ENCODE measurements at regions not wholly inside any gene's neighbourhood (a gene's known extent, or its start where the extent isn't known, plus 50 kb on each side); places are given as distances from the start of the nearest gene placed in this dataset.

DNA sequence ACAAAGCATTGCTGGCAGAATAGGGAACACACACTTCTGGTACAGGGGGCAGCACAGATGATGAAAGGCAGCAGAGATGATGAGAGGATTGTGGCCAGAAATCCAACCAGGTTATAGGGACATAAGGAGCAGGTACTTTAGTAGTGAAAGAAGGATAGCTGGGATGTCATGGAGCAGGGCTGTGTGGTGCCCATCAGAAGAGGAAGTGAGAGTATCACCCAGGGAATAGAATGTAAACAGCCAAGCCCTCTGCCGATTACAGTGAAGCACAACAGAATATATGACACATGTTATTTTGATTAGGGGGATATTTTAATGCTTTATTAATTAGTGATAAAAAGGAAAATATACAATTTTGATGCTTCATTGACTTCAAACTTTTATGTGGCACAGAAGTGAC lies 883.4 kb upstream of the CDH2 start:
- no peak overlapping the region for H3K4me3 ChIP-seq (ENCODE audit: insufficient read depth, low read depth, low read length)
- DNase-seq, result no peak
- H3K36me3 ChIP-seq (replicated peaks; ENCODE audit: control insufficient read depth, insufficient read depth, low read length), result no peaks in the 10 kb centered on the region
- H3K27me3 ChIP-seq (ENCODE audit: control insufficient read depth, insufficient read depth, low read length), result no peaks in the 10 kb centered on the region

- no peaks in the 10 kb centered on the region for H3K36me3 ChIP-seq (replicated peaks; ENCODE audit: control insufficient read depth, insufficient read depth, low read length)
- H3K4me3 ChIP-seq (ENCODE audit: insufficient read depth, low read depth, low read length), result no peak overlapping the region
- H3K27me3 ChIP-seq (ENCODE audit: control insufficient read depth, insufficient read depth, low read length), result no peaks in the 10 kb centered on the region
- no peak for DNase-seq
Observed at GRCh38 chr18:29057703-29058102, 880.8 kb upstream of the CDH2 start.

- no peak for DNase-seq
- H3K4me3 ChIP-seq (ENCODE audit: insufficient read depth, low read depth, low read length), result no peak overlapping the region
- H3K36me3 ChIP-seq (replicated peaks; ENCODE audit: control insufficient read depth, insufficient read depth, low read length), result no peaks in the 10 kb centered on the region
- H3K27me3 ChIP-seq (ENCODE audit: control insufficient read depth, insufficient read depth, low read length), result no peaks in the 10 kb centered on the region
Observed at GRCh38 chr18:29056800-29057199, 879.9 kb upstream of the CDH2 start.

GRCh38 chr18:29041976-29042375 lies 865.0 kb upstream of the CDH2 start:
- DNase-seq, result no peak
- no peaks in the 10 kb centered on the region for H3K36me3 ChIP-seq (replicated peaks; ENCODE audit: control insufficient read depth, insufficient read depth, low read length)
- H3K27me3 ChIP-seq (ENCODE audit: control insufficient read depth, insufficient read depth, low read length), result no peaks in the 10 kb centered on the region
- no peak overlapping the region for H3K4me3 ChIP-seq (ENCODE audit: insufficient read depth, low read depth, low read length)

- Histone ChIP-seq H3K36me3 (replicated peaks; ENCODE audit: control insufficient read depth, insufficient read depth, low read length) (no peaks in the 10 kb centered on the region), H3K4me3 (ENCODE audit: insufficient read depth, low read depth, low read length) (no peak overlapping the region), H3K27me3 (ENCODE audit: control insufficient read depth, insufficient read depth, low read length) (no peaks in the 10 kb centered on the region)
- no peak for DNase-seq
Observed at GRCh38 chr18:29034113-29034856, 857.4 kb upstream of the CDH2 start.

- Histone ChIP-seq H3K36me3 (replicated peaks; ENCODE audit: control insufficient read depth, insufficient read depth, low read length) (no peaks in the 10 kb centered on the region), H3K4me3 (ENCODE audit: insufficient read depth, low read depth, low read length) (no peak overlapping the region), H3K27me3 (ENCODE audit: control insufficient read depth, insufficient read depth, low read length) (no peaks in the 10 kb centered on the region)
- no peak for DNase-seq
Observed at GRCh38 chr18:29028560-29028959, 851.6 kb upstream of the CDH2 start.

DNA sequence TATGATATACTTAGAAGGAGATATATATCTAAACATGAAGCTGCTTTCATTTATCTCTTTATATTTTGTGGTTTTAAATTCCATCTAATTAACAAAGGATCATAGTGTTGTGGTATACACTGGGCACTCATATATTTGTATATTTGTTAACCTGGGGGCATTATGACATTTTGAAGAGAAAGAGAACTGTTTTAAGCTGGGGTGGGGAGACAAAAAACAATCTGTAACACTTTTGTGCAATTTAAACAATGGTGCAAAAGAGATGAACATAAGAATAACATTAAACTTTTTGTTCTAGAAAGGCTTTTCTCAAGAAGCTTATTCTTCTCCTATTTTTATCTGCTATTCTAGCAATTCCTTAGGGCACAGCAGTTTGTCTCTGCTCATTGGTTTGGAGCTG lies 842.0 kb upstream of the CDH2 start:
- no peak overlapping the region for H3K4me3 ChIP-seq (ENCODE audit: insufficient read depth, low read depth, low read length)
- no peaks in the 10 kb centered on the region for H3K27me3 ChIP-seq (ENCODE audit: control insufficient read depth, insufficient read depth, low read length)
- no peaks in the 10 kb centered on the region for H3K36me3 ChIP-seq (replicated peaks; ENCODE audit: control insufficient read depth, insufficient read depth, low read length)
- DNase-seq, result no peak

GRCh38 chr18:29012883-29013465 lies 836.0 kb upstream of the CDH2 start:
- H3K4me3 ChIP-seq (ENCODE audit: insufficient read depth, low read depth, low read length), result no peak overlapping the region
- H3K36me3 ChIP-seq (replicated peaks; ENCODE audit: control insufficient read depth, insufficient read depth, low read length), result no peaks in the 10 kb centered on the region
- no peaks in the 10 kb centered on the region for H3K27me3 ChIP-seq (ENCODE audit: control insufficient read depth, insufficient read depth, low read length)
- no peak for DNase-seq

GRCh38 chr18:29012364-29012763 lies 835.4 kb upstream of the CDH2 start:
- no peak overlapping the region for H3K4me3 ChIP-seq (ENCODE audit: insufficient read depth, low read depth, low read length)
- H3K27me3 ChIP-seq (ENCODE audit: control insufficient read depth, insufficient read depth, low read length), result no peaks in the 10 kb centered on the region
- no peak for DNase-seq
- H3K36me3 ChIP-seq (replicated peaks; ENCODE audit: control insufficient read depth, insufficient read depth, low read length), result no peaks in the 10 kb centered on the region

- DNase-seq, result no peak
- H3K27me3 ChIP-seq (ENCODE audit: control insufficient read depth, insufficient read depth, low read length), result no peaks in the 10 kb centered on the region
- H3K4me3 ChIP-seq (ENCODE audit: insufficient read depth, low read depth, low read length), result no peak overlapping the region
- H3K36me3 ChIP-seq (replicated peaks; ENCODE audit: control insufficient read depth, insufficient read depth, low read length), result no peaks in the 10 kb centered on the region
Observed at GRCh38 chr18:29009250-29009803, 832.4 kb upstream of the CDH2 start.

GRCh38 chr18:29008809-29009208 lies 831.9 kb upstream of the CDH2 start:
- H3K36me3 ChIP-seq (replicated peaks; ENCODE audit: control insufficient read depth, insufficient read depth, low read length), result no peaks in the 10 kb centered on the region
- DNase-seq, result no peak
- H3K27me3 ChIP-seq (ENCODE audit: control insufficient read depth, insufficient read depth, low read length), result no peaks in the 10 kb centered on the region
- H3K4me3 ChIP-seq (ENCODE audit: insufficient read depth, low read depth, low read length), result no peak overlapping the region

- Histone ChIP-seq H3K4me3 (ENCODE audit: insufficient read depth, low read depth, low read length) (no peak overlapping the region), H3K36me3 (replicated peaks; ENCODE audit: control insufficient read depth, insufficient read depth, low read length) (no peaks in the 10 kb centered on the region), H3K27me3 (ENCODE audit: control insufficient read depth, insufficient read depth, low read length) (no peaks in the 10 kb centered on the region)
- no peak for DNase-seq
Observed at GRCh38 chr18:29007986-29008654, 831.2 kb upstream of the CDH2 start.

DNA sequence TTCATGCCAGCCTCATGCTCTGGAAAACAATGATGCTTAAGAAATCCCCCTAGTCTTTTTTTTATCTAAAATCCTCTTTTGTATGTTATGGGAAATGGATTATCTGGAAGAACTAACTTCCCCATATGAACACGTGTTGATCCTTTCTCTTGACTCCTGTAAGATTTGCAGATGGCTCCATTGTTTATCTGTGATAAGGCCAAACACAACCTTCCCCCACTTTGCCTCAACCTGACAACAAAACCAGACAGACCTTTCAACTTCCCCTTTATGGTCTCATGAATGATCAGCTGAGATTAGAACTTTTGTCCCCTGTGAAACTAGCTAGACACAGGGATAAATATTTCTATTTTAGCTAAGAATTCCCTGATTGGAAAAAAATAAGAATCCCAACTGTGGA lies 828.0 kb upstream of the CDH2 start:
- H3K36me3 ChIP-seq (replicated peaks; ENCODE audit: control insufficient read depth, insufficient read depth, low read length), result no peaks in the 10 kb centered on the region
- H3K4me3 ChIP-seq (ENCODE audit: insufficient read depth, low read depth, low read length), result no peak overlapping the region
- H3K27me3 ChIP-seq (ENCODE audit: control insufficient read depth, insufficient read depth, low read length), result no peaks in the 10 kb centered on the region
- no peak for DNase-seq

DNA sequence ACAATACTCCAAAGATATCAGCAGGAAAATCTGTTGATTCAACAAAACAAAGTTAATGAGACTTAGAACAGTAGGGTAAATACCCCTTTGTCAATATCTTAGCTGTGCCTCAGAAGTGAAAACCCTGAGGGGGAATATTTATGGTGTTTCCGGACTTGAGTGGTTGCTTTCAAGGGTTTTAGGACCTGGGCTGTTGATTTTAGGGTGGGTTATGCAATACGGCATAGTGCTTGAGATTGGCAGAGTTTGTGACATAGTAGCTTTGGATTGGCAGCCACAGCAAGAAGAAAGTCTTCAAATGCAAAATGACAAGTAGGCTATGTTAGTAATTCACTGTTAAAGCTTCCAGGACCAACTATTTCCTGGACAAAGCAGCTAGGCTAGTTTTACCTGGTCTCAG lies 826.3 kb upstream of the CDH2 start:
- no peaks in the 10 kb centered on the region for H3K36me3 ChIP-seq (replicated peaks; ENCODE audit: control insufficient read depth, insufficient read depth, low read length)
- DNase-seq, result no peak
- no peaks in the 10 kb centered on the region for H3K27me3 ChIP-seq (ENCODE audit: control insufficient read depth, insufficient read depth, low read length)

GRCh38 chr18:29002747-29003146 lies 825.8 kb upstream of the CDH2 start:
- Histone ChIP-seq H3K36me3 (replicated peaks; ENCODE audit: control insufficient read depth, insufficient read depth, low read length) (no peaks in the 10 kb centered on the region), H3K4me3 (ENCODE audit: insufficient read depth, low read depth, low read length) (no peak overlapping the region), H3K27me3 (ENCODE audit: control insufficient read depth, insufficient read depth, low read length) (no peaks in the 10 kb centered on the region)
- DNase-seq, result no peak

More for the DNA sequence above, 826.3 kb upstream of the CDH2 start:
- no peak overlapping the region for H3K4me3 ChIP-seq (ENCODE audit: insufficient read depth, low read depth, low read length)

Measured in H7 (cell line).